Choroid plexus epithelial cell (primary cell): ENCODE measurements at regions not wholly inside any gene's neighbourhood (a gene's known extent, or its start where the extent isn't known, plus 50 kb on each side); places are given as distances from the start of the nearest gene placed in this dataset.

Source experiments
- DNase-seq: peaks from one replicate; pipeline ENCODE4 v3.0.0-alpha.2; 2010; ENCODE audit warnings: low read depth
- H3K4me3 ChIP-seq: 2 replicates; pipeline ENCODE4 v1.5.1; 2011; ENCODE audit warnings: low read depth, mild to moderate bottlenecking, control low read depth, low read length, moderate library complexity
- TF ChIP-seq, protein P1 (sequence below): conservative IDR thresholded peaks from 2 replicates; pipeline ENCODE4 v1.5.1; 2011; ENCODE audit warnings: low read depth, mild to moderate bottlenecking, control low read depth, inconsistent platforms, low read length, moderate library complexity

DNA sequence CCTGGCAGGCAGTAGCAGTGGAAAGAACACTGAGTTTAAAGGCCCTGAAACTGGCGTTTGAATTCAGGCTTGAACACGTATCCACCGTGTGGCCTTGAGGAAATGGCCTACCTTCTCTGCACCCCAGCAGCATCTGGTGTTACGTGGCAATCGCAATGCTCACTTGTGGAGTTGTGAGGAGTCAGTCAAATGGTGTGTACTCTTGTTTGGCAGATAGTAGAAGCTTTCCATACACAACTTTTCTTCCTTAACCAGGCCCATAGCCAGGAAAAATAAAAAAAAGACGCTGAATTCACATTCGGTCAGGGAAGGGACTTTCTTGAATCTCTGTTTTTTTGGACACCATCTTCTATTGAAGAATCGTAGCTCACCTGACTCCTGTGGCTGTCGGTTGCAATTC lies 1101.5 kb upstream of the KLHL29 start:
- TF ChIP-seq, protein P1, sequence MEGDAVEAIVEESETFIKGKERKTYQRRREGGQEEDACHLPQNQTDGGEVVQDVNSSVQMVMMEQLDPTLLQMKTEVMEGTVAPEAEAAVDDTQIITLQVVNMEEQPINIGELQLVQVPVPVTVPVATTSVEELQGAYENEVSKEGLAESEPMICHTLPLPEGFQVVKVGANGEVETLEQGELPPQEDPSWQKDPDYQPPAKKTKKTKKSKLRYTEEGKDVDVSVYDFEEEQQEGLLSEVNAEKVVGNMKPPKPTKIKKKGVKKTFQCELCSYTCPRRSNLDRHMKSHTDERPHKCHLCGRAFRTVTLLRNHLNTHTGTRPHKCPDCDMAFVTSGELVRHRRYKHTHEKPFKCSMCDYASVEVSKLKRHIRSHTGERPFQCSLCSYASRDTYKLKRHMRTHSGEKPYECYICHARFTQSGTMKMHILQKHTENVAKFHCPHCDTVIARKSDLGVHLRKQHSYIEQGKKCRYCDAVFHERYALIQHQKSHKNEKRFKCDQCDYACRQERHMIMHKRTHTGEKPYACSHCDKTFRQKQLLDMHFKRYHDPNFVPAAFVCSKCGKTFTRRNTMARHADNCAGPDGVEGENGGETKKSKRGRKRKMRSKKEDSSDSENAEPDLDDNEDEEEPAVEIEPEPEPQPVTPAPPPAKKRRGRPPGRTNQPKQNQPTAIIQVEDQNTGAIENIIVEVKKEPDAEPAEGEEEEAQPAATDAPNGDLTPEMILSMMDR = no peak
- DNase-seq = no peak
- no peak overlapping the region for H3K4me3 ChIP-seq

DNA sequence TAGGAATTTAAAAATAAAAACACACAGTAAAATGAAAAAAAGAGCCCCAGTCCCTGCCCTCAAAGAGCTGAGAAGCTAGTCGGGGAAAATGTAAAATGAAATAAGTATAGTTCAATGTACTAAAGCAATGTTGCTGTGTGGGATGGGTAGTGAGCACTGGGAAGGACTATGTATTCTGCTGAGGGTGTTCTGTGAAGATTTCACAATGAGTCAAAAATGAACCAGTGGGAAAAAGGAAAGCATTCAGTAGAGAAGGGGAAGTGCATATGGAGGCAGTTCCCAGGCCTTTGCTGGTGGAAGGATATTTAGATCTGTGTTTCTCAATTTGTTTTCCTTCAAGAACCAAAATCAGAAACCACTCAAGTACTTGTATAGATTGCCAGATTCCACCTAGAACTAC lies 1094.7 kb upstream of the KLHL29 start:
- H3K4me3 ChIP-seq = no peak overlapping the region
- DNase-seq = no peak
- TF ChIP-seq, protein P1 = no peak

DNA sequence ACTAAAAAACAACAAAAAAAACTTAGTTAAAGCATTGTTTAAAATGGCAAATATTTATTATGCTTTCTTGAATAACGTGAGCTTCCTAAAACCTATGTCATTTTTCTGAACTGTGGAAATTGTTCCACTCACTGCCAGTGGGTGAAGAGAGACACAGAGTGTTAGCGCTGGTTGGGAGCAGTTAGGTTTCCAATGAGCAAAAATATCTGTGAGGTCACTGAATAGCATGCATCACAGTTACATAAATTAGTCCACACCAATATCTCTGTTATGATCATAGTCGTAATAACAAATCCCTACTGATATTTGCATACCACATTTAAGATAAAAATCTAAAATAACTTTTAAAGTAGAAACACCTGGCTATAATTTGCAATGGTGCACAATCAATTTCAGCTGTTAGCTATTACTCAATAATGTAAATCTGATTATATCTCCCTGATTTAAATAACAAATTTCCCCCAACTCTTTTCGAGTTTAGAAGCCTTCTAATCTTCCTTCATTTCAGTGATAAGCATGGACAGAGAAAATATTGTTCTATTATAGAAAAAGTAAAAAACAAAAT lies 1094.0 kb upstream of the KLHL29 start:
- TF ChIP-seq, protein P1 = no peak
- DNase-seq = no peak
- H3K4me3 ChIP-seq = no peak overlapping the region

DNA sequence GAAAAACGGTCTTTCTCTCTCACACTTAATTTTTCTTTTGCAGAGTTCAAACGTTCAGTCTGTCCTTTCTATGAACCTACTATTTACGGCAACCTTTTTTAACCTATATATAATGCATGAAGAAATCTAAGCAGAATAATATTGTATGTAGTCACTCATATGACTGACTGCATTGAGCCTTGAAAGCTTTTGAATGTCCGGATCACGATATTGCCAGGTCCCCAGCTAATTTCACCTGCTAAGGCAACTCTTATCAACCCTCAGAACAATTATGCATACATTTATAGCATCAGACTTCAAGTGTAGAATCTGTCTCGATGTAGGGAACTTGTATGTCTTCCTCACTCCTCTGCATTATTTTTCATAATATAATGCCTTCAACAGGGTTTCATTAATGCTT lies 1083.8 kb upstream of the KLHL29 start:
- no peak overlapping the region for H3K4me3 ChIP-seq
- no peak for DNase-seq
- TF ChIP-seq, protein P1 = no peak

DNA sequence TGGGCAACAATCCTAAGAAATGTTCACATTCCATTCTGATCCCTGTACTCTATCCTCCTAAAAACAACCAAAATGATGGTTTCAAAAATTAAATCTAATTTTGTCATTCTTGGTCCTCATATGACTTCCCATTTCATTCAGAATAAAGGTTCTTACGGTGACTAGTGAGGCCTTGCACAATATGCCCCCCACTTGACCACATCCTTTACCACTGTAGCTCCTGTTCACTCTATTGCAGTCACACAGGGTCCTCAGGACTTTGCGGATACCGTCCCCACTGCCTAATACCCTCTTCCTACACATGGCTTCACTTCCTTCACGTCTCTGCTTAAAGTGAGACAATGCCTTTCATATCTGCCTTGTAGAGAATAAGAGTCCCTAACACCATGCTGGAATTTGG lies 1058.7 kb upstream of the KLHL29 start:
- DNase-seq = no peak
- TF ChIP-seq, protein P1 = no peak
- H3K4me3 ChIP-seq = no peak overlapping the region

DNA sequence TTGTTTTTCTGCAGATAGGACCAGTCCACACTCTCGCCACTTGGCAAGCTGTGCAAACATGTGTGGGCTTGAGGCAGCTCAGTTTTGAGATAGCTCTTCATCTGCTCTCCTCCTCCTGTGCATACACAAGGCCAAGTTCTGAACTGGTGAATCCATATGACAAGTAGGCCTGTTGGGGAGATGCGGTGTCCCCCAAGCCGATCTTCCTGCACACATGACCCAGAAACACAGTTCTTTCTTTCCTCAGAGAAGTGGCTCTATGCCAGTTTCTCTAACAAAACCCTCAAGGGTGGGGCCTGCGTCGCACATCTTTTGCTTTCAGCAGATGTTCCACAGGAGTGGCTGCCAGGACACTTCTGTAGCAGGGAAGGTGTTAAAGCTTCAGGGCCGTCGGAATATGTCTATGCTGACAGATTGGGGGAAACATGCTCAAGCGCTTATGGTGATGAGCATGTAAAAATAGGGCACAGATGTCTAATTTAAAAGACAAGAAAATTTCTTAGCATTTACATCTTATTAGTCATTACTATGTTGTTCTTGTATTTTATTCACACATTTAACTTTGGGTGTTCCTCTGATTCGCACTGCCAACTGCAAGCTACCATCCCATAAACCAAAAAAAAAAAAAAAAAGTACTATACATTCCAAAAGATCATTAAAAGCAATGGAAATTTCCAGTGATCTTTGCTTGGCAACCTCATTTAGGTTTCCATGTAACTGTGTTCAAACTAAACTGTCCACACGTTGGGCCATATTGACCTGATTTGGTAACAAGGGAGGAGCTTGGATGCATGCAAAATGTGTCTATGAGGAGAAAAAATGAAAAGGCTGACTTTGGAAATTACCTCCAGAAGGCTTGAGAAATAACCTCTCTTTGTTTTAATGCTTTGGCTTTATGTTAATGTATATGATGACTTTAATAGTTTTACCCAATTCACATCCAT lies 1055.5 kb upstream of the KLHL29 start:
- no peak overlapping the region for H3K4me3 ChIP-seq
- DNase-seq = no peak
- TF ChIP-seq, protein P1 = no peak
